GM12874 (cell line): ENCODE measurements at regions not wholly inside any gene's neighbourhood (a gene's known extent, or its start where the extent isn't known, plus 50 kb on each side); places are given as distances from the start of the nearest gene placed in this dataset.

ENCODE experiments used
- TF ChIP-seq, protein P1 (sequence below): IDR thresholded peaks from 2 replicates; pipeline ENCODE4 v1.5.1; 2011; ENCODE audit warnings: low read depth, mild to moderate bottlenecking, control low read depth, low read length, moderate library complexity; ENCODE audit not compliant: insufficient read depth

DNA sequence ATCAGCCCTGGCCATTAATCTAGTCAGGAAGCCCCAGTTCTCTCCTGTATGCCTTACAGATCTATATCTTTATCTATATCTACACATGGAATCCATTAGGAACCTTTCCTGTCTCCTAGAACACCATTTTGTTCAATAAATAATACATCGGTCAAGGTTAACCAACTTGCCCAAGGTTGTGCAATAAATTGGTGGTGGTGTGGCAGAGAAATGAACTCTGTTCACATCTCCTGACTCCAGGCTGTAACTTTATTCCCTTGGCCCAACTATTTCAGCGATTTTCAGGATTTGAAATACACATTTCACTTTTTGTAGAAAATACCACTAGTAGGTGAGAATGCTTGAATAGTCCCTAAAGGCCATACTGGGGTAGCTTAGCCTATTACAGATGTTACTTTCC is 712.5 kb upstream of the FZD8 start:
- TF ChIP-seq, protein P1, sequence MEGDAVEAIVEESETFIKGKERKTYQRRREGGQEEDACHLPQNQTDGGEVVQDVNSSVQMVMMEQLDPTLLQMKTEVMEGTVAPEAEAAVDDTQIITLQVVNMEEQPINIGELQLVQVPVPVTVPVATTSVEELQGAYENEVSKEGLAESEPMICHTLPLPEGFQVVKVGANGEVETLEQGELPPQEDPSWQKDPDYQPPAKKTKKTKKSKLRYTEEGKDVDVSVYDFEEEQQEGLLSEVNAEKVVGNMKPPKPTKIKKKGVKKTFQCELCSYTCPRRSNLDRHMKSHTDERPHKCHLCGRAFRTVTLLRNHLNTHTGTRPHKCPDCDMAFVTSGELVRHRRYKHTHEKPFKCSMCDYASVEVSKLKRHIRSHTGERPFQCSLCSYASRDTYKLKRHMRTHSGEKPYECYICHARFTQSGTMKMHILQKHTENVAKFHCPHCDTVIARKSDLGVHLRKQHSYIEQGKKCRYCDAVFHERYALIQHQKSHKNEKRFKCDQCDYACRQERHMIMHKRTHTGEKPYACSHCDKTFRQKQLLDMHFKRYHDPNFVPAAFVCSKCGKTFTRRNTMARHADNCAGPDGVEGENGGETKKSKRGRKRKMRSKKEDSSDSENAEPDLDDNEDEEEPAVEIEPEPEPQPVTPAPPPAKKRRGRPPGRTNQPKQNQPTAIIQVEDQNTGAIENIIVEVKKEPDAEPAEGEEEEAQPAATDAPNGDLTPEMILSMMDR = no peak

DNA sequence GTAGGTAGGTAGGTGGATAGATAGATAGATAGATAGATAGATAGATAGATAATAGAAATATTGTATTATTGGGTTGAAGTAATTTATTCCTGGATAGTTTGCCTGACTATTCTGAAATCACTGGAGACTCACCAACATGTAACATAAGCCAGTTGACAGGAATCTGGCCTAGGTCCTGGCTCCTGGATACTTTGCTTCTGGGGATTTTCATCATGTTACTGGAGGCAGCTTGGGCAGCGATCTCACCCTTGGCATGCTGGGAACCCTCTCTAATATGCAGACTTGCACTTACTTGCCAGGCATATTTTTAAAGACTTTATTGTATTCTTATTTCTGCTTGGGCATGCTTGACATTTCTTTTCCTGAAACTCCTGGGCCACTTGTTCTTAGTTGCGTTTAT is 709.1 kb upstream of the FZD8 start:
- TF ChIP-seq, protein P1 = no peak

DNA sequence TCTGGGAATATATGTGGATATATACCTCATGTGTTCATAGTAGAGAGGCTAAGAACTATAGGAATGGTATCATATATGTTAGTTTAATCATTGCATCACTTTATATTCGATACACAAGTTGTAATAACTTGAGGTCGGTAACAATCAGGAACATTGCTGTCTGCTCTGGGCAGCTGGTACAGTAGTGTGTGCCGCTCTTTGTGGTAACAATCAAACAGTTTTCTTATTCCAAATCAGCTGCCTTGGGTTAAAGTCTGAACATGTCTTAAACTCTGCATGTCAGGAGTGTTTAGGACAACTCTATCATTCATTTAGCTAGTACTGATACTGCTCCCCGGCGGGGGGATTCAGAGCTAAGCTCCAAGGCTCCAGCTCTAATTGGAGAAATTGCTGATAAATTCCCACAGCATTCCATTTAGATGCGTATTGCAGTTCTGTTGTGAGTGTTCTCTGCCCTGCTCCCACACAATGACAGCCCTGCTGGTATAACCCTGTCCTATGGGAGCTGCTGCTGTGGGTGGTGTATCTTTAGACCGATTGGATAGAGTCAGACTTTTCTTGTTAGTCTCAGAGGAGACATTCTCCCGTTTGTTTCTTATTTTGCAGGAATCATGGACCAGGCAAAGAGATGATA is 707.5 kb upstream of the FZD8 start:
- TF ChIP-seq, protein P1 = no peak

DNA sequence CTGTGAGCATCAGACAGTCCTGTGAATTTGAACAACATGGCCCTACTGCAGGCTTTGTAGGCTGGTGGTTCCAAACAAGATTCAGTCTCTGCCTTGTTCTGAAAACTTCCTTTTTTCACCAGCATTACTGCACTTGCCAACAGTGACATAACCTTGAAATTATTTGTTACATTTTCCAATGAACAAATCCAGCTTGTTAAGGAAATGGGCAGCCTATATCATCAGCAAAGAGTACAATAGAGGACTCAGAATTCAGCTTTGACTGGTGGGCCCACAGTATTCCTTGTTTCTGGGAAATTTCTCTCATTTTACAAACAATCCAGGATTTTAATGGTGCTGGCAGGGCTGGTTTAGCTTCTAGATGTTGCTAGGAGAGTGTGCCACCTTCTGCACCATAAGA is 703.7 kb upstream of the FZD8 start:
- TF ChIP-seq, protein P1 = no peak

DNA sequence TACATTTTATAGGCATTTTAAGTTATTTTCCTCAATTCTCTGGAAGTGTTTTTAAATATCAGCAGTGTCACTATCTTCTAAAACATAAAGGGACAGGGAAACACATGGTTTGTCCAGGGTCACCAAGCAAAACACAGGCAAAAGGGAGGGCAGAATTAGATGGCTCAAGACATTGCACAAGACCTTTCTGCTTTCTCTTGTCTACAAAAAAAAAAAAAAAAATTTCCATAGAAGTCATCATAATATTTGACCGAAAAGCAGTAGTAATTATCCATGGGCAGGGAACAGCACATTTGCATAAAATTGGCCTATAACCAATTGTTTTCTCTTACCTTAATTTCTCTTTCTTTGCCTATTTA is 703.1 kb upstream of the FZD8 start:
- TF ChIP-seq, protein P1 = no peak

DNA sequence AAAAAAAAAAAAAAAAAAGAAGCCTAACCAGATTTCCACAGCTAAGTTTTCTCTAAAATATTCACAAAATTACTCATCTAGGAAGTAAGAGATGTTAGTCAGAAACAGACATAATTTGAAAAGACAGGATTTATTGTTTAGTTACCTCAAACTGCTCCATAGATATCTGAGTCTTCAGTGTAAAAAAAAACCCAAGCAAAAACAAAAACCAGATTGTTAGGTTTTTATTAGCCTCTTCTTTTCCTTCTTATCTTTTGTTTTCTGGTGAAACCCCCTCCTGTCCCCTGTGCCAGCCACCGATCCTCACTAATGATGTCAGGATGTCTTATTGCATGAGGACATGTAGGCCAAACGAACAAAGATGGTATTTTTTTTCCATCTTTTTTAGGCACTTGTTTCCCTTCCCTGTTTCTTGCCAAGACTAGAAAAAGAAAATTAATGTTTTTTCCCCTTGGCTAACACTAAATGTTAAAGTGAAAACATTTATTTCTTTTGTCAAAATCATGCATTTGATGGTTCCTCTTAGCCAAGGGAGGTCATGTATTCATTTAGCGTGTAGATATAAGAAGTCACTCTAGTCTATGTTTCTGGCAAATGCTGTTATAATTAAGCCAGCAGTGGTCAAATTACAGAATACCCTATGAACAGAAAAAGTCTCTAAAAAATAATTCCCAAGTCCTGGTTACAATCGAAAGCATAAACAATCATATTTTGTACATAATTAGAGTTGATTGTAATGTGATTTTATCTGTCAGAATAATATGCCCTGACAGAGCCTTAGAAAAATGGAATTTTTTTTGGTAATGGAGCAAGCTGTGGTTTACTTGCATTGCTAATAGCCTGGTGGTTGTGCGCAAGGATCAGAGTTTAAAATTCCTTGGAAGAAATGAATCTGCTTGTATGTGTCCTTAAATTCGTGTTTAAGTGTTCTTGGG is 702.4 kb upstream of the FZD8 start:
- TF ChIP-seq, protein P1 = no peak

DNA sequence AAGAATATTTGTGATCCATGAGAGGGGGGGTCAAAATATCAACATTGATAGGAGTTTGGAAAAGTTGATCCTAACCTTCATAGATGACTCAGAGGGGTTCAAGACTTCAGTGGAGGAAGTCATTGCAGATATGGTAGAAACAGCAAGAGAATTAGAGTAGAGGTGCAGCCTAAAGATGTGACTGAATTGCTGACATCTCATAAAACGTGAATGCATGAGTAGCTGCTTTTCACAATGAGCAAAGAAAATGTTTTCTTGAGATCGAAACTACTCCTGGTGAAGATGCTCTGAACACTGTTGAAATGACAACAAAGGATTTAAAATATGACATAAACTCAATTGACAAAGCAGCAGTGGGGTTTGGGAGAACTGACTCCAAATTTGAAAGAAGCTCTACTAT is 700.7 kb upstream of the FZD8 start:
- TF ChIP-seq, protein P1 = no peak
